K562 (cell line): ENCODE measurements at regions not wholly inside any gene's neighbourhood (a gene's known extent, or its start where the extent isn't known, plus 50 kb on each side); places are given as distances from the start of the nearest gene placed in this dataset.

Source experiments
- ATAC-seq: fragments of 200-7000 bp; cut with Tn5 transposase; 3 replicates; pipeline ENCODE4 v1.9.1; 2020; ENCODE audit warnings: moderate library complexity
- BruUV-seq: library from RNA; stranded (reverse); fragments of 400-500 nt; replicated peaks from 2 replicates; lab custom pipeline; 2021; lab: Mats Ljungman, UMichigan
- CTCF ChIA-PET: fragments of 300-600 bp; formaldehyde crosslinking; extraction: SDS; loops from one replicate; lab custom pipeline; 2021; ENCODE audit warnings: low intra/inter-chr PET ratio; lab: Yijun Ruan, JAX
- POLR2A ChIA-PET: fragments of 300-600, 350-650 bp; sonication (Branson Sonifier 250); formaldehyde crosslinking; extraction: SDS; loops from one replicate; lab custom pipeline; 2021; ENCODE audit warnings: antibody characterized with exemption, inconsistent platforms; lab: Yijun Ruan, JAX
- DNase-seq, 4 experiments: peaks; one replicate each; pipeline versions ENCODE4 v3.0.0 to v3.0.0-alpha.2; 2011 to 2018; ENCODE audit warnings: low spot score in 3 of 4, mixed read lengths in 3 of 4; ENCODE audit errors: extremely low read depth in 1 of 4
- FAIRE-seq: peaks from 2 replicates; lab custom pipeline; 2011; peaks lifted over from hg19 to GRCh38; lab: Jason Lieb, UNC
- H2AFZ ChIP-seq: 2 replicates; pipeline ENCODE4 v1.6.0; 2011; ENCODE audit warnings: low read depth, low read length, control low read depth, inconsistent platforms
- H3K27ac ChIP-seq: fragments of 200-600 bp; 3 replicates; pipeline ENCODE4 v1.8.0; 2011; ENCODE audit warnings: low read depth, mild to moderate bottlenecking, control low read depth, inconsistent platforms, low read length, moderate library complexity, mixed read lengths; ENCODE audit errors: extremely low read depth
- H3K27me3 ChIP-seq, 2 experiments: fragments of 300-600 bp in 1 of 2; 2 replicates in 1 of 2; 3 replicates in 1 of 2; pipeline versions ENCODE4 v1.6.0 to v1.8.0; 2011; ENCODE audit warnings: inconsistent platforms in 2 of 2, low read length in 2 of 2, mild to moderate bottlenecking in 1 of 2, mixed read lengths in 1 of 2, moderate library complexity in 1 of 2; ENCODE audit not compliant: control insufficient read depth in 2 of 2, insufficient read depth in 2 of 2
- H3K36me3 ChIP-seq: fragments of 300-600 bp; 3 replicates; pipeline ENCODE4 v1.8.0; 2011; ENCODE audit warnings: mild to moderate bottlenecking, low read length, inconsistent platforms; ENCODE audit not compliant: control insufficient read depth, insufficient read depth
- H3K4me1 ChIP-seq, 2 experiments: fragments of 200-600 bp in 1 of 2; replicated peaks in 1 of 2; 2 replicates in 1 of 2; 3 replicates in 1 of 2; pipeline versions ENCODE4 v1.5.1 to v1.8.0; 2011; ENCODE audit warnings: inconsistent platforms in 2 of 2, low read length in 2 of 2, mild to moderate bottlenecking in 1 of 2, mixed read lengths in 1 of 2, moderate library complexity in 1 of 2; ENCODE audit not compliant: control insufficient read depth in 2 of 2, insufficient read depth in 2 of 2
- H3K4me2 ChIP-seq: 2 replicates; pipeline ENCODE4 v1.6.1; 2011; ENCODE audit warnings: low read length, control low read depth, inconsistent platforms, mixed read lengths; ENCODE audit not compliant: insufficient read depth
- H3K4me3 ChIP-seq: fragments of 200-600 bp; sonication (generic), shearing (Covaris generic); 2 replicates; pipeline ENCODE4 v1.5.1; 2016; ENCODE audit warnings: control low read depth, inconsistent platforms
- H3K79me2 ChIP-seq: fragments of 200-600 bp; 3 replicates; pipeline ENCODE4 v1.8.0; 2011; ENCODE audit warnings: low read length, inconsistent platforms; ENCODE audit not compliant: control insufficient read depth, insufficient read depth
- H3K9ac ChIP-seq, 2 experiments: 2 replicates each; pipeline versions ENCODE4 v1.6.0 to v1.6.1; 2011; ENCODE audit warnings: low read depth in 2 of 2, low read length in 2 of 2, control low read depth in 1 of 2, inconsistent platforms in 1 of 2, mild to moderate bottlenecking in 1 of 2, mixed read lengths in 1 of 2; ENCODE audit not compliant: insufficient read depth in 1 of 2
- H3K9me1 ChIP-seq: one replicate; pipeline ENCODE4 v1.6.0; 2011; ENCODE audit warnings: inconsistent platforms, mild to moderate bottlenecking, low read length, moderate library complexity; ENCODE audit not compliant: control insufficient read depth, insufficient read depth
- H3K9me3 ChIP-seq: replicated peaks from 2 replicates; pipeline ENCODE4 v1.5.1; 2011; ENCODE audit warnings: low read depth, low read length, inconsistent platforms; ENCODE audit not compliant: control insufficient read depth, insufficient read depth
- H4K20me1 ChIP-seq: replicated peaks from 2 replicates; pipeline ENCODE4 v1.6.1; 2011; ENCODE audit warnings: low read length, inconsistent platforms, mixed read lengths; ENCODE audit not compliant: control insufficient read depth, insufficient read depth
- CBFA2T3 ChIP-seq: fragments of 450-650 bp; IDR thresholded peaks from 2 replicates; pipeline ENCODE4 v1.6.1; 2017
- ETV1 ChIP-seq: fragments of 450-650 bp; conservative IDR thresholded peaks from 2 replicates; pipeline ENCODE4 v1.6.1; 2016; ENCODE audit warnings: missing genetic modification characterization, control low read depth, low read depth, missing compliant biosample characterization
- HDAC3 ChIP-seq: fragments of 450-650 bp; IDR thresholded peaks from 2 replicates; pipeline ENCODE4 v1.6.1; 2018; ENCODE audit warnings: borderline replicate concordance, mild to moderate bottlenecking, moderate library complexity; ENCODE audit not compliant: partially characterized antibody
- HSF4 ChIP-seq: fragments of 250-450 bp; sonication (Bioruptor Pico); IDR thresholded peaks from 2 replicates; pipeline ENCODE4 v2.1.2; 2022; ENCODE audit warnings: mild to moderate bottlenecking, moderate library complexity, borderline replicate concordance
- NCOA2 ChIP-seq, 2 experiments: fragments of 450-650 bp; IDR thresholded peaks; 2 replicates each; pipeline ENCODE4 v1.6.1; 2018; ENCODE audit warnings: mild to moderate bottlenecking in 2 of 2, moderate library complexity in 1 of 2; ENCODE audit not compliant: partially characterized antibody in 2 of 2
- SIN3B ChIP-seq: fragments of 450-650 bp; IDR thresholded peaks from 2 replicates; pipeline ENCODE4 v1.6.1; 2017; ENCODE audit warnings: low read depth, mild to moderate bottlenecking, moderate library complexity
- SLC30A9 ChIP-seq: fragments of 250-450 bp; sonication (Bioruptor Pico); IDR thresholded peaks from 2 replicates; pipeline ENCODE4 v1.8.0; 2022; ENCODE audit warnings: mild to moderate bottlenecking, moderate library complexity
- TEAD4 ChIP-seq, 2 experiments: sonication (generic) in 1 of 2; formaldehyde crosslinking in 1 of 2; IDR thresholded peaks; 2 replicates each; pipeline versions ENCODE4 v1.6.1 to v1.8.0; 2012 to 2022; ENCODE audit warnings: borderline replicate concordance in 1 of 2, inconsistent platforms in 1 of 2, low read length in 1 of 2, mild to moderate bottlenecking in 1 of 2, missing genetic modification reagents in 1 of 2
- ZNF77 ChIP-seq: fragments of 250-450 bp; sonication (Bioruptor Pico); IDR thresholded peaks from 2 replicates; pipeline ENCODE4 v1.5.0; 2020
- WGBS: fragments of 100-300 bp; shearing (Covaris generic); methylation state at CpG from one replicate; pipeline ENCODE4 v1.1.6; 2016; ENCODE audit warnings: low coverage, mixed read lengths; ENCODE audit not compliant: insufficient coverage; ENCODE audit errors: missing lambda C conversion rate; 5-methylcytosine and 5-hydroxymethylcytosine counted together
- in situ Hi-C: fragments of 300-500 bp; cut with MboI; formaldehyde crosslinking; loops from 4 replicates; pipeline ENCODE4 v1.15.0; 2018; ENCODE audit warnings: inconsistent platforms, mixed read lengths
- intact Hi-C: fragments of 100-400 bp; cut with micrococcal nuclease; formaldehyde crosslinking; loops from 2 replicates; pipeline ENCODE4 v1.14.2; 2022
- TF ChIP-seq, protein P1 (sequence below), 2 experiments: IDR thresholded peaks in 1 of 2; conservative IDR thresholded peaks in 1 of 2; 2 replicates each; pipeline ENCODE4 v1.6.1; 2016; ENCODE audit warnings: low read depth in 2 of 2, mild to moderate bottlenecking in 1 of 2, missing compliant biosample characterization in 1 of 2, missing genetic modification characterization in 1 of 2, moderate library complexity in 1 of 2
- TF ChIP-seq, protein P2 (sequence below): sonication (generic); formaldehyde crosslinking; IDR thresholded peaks from 2 replicates; pipeline ENCODE4 v1.8.0; 2023; ENCODE audit warnings: mild to moderate bottlenecking, missing genetic modification reagents
- TF ChIP-seq, protein P3 (sequence below): sonication (generic); formaldehyde crosslinking; IDR thresholded peaks from 2 replicates; pipeline ENCODE4 v1.8.1; 2023; ENCODE audit warnings: missing genetic modification reagents, mild to moderate bottlenecking, borderline replicate concordance

GRCh38 chr5:5925191-5925590, 453.2 kb downstream of the MED10 start:
- TF ChIP-seq NCOA2 (IDR thresholded peaks at IDR 0.05; ENCODE audit: partially characterized antibody in 2 of 2) (no peak), TEAD4 (IDR thresholded peaks at IDR 0.05; ENCODE audit: low read length) (no peak), TEAD4 (CRISPR knock-in tag; IDR thresholded peaks at IDR 0.05; ENCODE audit: borderline replicate concordance) (no peak), SLC30A9 (CRISPR knock-in tag) (no peak), HSF4 (CRISPR knock-in tag) (no peak), ZNF77 (CRISPR knock-in tag) (no peak), ETV1 (tag) (no peak), HDAC3 (no peak), CBFA2T3 (no peak), SIN3B (no peak)
- TF ChIP-seq, protein P1, sequence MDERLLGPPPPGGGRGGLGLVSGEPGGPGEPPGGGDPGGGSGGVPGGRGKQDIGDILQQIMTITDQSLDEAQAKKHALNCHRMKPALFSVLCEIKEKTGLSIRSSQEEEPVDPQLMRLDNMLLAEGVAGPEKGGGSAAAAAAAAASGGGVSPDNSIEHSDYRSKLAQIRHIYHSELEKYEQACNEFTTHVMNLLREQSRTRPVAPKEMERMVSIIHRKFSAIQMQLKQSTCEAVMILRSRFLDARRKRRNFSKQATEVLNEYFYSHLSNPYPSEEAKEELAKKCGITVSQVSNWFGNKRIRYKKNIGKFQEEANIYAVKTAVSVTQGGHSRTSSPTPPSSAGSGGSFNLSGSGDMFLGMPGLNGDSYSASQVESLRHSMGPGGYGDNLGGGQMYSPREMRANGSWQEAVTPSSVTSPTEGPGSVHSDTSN (CRISPR knock-in tag; IDR thresholded peaks at IDR 0.05; ENCODE audit: low read depth): no peak
- TF ChIP-seq, protein P1 (tag; conservative IDR thresholded peaks at IDR 0.05; ENCODE audit: low read depth): no peak
- TF ChIP-seq, protein P2, sequence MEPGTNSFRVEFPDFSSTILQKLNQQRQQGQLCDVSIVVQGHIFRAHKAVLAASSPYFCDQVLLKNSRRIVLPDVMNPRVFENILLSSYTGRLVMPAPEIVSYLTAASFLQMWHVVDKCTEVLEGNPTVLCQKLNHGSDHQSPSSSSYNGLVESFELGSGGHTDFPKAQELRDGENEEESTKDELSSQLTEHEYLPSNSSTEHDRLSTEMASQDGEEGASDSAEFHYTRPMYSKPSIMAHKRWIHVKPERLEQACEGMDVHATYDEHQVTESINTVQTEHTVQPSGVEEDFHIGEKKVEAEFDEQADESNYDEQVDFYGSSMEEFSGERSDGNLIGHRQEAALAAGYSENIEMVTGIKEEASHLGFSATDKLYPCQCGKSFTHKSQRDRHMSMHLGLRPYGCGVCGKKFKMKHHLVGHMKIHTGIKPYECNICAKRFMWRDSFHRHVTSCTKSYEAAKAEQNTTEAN: no peak
- TF ChIP-seq, protein P3, sequence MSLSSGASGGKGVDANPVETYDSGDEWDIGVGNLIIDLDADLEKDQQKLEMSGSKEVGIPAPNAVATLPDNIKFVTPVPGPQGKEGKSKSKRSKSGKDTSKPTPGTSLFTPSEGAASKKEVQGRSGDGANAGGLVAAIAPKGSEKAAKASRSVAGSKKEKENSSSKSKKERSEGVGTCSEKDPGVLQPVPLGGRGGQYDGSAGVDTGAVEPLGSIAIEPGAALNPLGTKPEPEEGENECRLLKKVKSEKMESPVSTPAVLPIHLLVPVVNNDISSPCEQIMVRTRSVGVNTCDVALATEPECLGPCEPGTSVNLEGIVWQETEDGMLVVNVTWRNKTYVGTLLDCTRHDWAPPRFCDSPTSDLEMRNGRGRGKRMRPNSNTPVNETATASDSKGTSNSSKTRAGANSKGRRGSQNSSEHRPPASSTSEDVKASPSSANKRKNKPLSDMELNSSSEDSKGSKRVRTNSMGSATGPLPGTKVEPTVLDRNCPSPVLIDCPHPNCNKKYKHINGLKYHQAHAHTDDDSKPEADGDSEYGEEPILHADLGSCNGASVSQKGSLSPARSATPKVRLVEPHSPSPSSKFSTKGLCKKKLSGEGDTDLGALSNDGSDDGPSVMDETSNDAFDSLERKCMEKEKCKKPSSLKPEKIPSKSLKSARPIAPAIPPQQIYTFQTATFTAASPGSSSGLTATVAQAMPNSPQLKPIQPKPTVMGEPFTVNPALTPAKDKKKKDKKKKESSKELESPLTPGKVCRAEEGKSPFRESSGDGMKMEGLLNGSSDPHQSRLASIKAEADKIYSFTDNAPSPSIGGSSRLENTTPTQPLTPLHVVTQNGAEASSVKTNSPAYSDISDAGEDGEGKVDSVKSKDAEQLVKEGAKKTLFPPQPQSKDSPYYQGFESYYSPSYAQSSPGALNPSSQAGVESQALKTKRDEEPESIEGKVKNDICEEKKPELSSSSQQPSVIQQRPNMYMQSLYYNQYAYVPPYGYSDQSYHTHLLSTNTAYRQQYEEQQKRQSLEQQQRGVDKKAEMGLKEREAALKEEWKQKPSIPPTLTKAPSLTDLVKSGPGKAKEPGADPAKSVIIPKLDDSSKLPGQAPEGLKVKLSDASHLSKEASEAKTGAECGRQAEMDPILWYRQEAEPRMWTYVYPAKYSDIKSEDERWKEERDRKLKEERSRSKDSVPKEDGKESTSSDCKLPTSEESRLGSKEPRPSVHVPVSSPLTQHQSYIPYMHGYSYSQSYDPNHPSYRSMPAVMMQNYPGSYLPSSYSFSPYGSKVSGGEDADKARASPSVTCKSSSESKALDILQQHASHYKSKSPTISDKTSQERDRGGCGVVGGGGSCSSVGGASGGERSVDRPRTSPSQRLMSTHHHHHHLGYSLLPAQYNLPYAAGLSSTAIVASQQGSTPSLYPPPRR: no peak
- Histone ChIP-seq H3K4me2 (no peak overlapping the region), H3K4me3 (no peak overlapping the region), H3K36me3 (no peaks in the 10 kb centered on the region), H3K9me1 (no peaks in the 10 kb centered on the region), H3K27ac (no peak overlapping the region), H4K20me1 (no peaks in the 10 kb centered on the region), H3K79me2 (no peaks in the 10 kb centered on the region), H2AFZ (no peak overlapping the region), H3K4me1 (no peaks in the 10 kb centered on the region), H3K9ac (no peak overlapping the region), H3K9me3 (no peaks in the 10 kb centered on the region), H3K27me3 (peaks cover 0 to 12% of the 10 kb centered on the region in 2 experiments; a peak in 1 of 5 replicates)
- ATAC-seq (no peak), DNase-seq (no peak), FAIRE-seq (no peak)
- ChIA-PET CTCF (no interaction called here), POLR2A (no interaction called here)
- in situ Hi-C loops (no loop called here), intact Hi-C loops (no loop called here)
- under 1% methylated on average over 7 of the region's 7 CpGs for WGBS
- no TSS peak for BruUV-seq
